ENCODE measurements at regions not wholly inside any gene's neighbourhood (a gene's known extent, or its start where the extent isn't known, plus 50 kb on each side); places are given as distances from the start of the nearest gene placed in this dataset.

DNA sequence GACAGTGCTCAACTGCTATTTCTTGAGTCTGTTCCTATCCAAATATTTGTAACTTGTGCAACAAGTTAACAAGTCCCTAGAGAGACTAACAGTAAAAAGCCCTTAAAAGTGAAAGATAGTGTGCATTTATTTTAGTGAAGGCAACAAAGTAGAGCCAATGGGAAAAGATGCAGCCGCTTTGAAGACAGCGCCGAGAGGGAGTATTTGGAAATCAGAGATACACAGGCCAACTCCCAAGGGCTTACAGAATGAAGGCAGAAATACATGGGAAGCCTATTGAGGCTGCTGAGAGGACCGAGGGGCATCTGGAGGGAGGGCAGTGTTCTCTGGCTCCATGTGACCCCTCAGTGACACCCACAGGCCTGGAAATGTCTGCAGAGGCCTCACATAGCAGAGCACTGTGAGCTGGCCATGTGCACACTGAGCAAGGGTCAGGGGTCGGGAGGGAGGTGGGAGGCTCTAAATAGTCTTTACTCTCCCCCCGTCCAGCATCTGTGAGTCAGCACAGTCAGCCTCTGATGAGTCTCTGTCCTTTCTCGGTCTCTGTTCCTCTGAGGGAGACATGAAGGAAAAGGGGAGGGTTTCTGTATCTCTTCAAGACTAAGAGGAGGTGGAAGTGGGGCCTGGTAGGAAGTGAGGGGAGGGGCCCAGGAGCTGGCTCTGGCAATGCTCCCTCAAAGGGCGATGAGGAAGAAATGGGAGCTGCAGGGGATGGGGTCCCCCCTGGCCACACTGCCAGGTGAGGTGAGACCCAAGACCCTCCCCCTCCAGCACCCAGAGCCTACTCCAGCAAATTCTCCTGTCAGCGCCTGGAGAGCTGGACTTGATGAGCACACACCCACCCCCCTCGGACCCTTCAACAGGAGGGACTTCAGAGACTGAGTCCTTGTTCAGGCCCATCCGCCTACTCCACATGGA is 133.6 kb downstream of the SP3 start:
- intact Hi-C loops (cut with micrococcal nuclease; ENCODE audit: unreplicated experiment), result no loop called here
- no TSS peak for BruUV-seq (replicated peaks)
- Mint-ChIP-seq H3K36me3 (ENCODE audit: insufficient read depth, unreplicated experiment) (no peaks in the 10 kb centered on the region), H3K4me1 (ENCODE audit: low read depth, unreplicated experiment) (no peaks in the 10 kb centered on the region), H3K27ac (ENCODE audit: unreplicated experiment) (no peak overlapping the region), H3K27me3 (ENCODE audit: unreplicated experiment) (peaks cover 16% of the 10 kb centered on the region), H3K9me3 (ENCODE audit: low read depth, unreplicated experiment) (no peaks in the 10 kb centered on the region), H3K4me3 (ENCODE audit: low read depth, unreplicated experiment) (no peak overlapping the region)
- CTCF ChIA-PET, result no interaction called here
- DNase-seq, result no peak
- TF ChIP-seq, protein P1, sequence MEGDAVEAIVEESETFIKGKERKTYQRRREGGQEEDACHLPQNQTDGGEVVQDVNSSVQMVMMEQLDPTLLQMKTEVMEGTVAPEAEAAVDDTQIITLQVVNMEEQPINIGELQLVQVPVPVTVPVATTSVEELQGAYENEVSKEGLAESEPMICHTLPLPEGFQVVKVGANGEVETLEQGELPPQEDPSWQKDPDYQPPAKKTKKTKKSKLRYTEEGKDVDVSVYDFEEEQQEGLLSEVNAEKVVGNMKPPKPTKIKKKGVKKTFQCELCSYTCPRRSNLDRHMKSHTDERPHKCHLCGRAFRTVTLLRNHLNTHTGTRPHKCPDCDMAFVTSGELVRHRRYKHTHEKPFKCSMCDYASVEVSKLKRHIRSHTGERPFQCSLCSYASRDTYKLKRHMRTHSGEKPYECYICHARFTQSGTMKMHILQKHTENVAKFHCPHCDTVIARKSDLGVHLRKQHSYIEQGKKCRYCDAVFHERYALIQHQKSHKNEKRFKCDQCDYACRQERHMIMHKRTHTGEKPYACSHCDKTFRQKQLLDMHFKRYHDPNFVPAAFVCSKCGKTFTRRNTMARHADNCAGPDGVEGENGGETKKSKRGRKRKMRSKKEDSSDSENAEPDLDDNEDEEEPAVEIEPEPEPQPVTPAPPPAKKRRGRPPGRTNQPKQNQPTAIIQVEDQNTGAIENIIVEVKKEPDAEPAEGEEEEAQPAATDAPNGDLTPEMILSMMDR (IDR thresholded peaks at IDR 0.05; ENCODE audit: unreplicated experiment), result no peak

DNA sequence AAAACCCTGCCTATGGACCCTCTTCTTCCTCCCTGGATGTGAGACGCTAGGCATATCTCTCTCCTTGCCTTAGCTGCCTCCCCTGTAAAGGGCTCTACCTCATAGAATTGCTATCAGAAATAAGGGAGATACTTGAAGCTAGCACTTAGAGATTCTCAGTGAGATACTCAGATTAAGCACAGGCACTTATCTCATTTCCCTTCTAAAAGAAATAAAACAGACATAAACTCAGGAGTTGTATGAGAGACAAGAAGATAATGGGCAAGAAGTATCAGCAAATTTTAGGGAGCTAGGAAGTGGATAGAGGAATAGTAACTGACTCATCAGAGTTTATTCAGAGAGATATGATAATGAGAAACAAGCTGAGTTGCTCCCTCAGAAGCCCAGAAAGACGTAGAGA is 131.0 kb downstream of the SP3 start:
- Mint-ChIP-seq H3K4me3 (ENCODE audit: low read depth, unreplicated experiment) (no peak overlapping the region), H3K36me3 (ENCODE audit: insufficient read depth, unreplicated experiment) (no peaks in the 10 kb centered on the region), H3K4me1 (ENCODE audit: low read depth, unreplicated experiment) (no peaks in the 10 kb centered on the region), H3K27ac (ENCODE audit: unreplicated experiment) (no peak overlapping the region), H3K9me3 (ENCODE audit: low read depth, unreplicated experiment) (no peaks in the 10 kb centered on the region), H3K27me3 (ENCODE audit: unreplicated experiment) (peaks cover 8% of the 10 kb centered on the region)
- CTCF ChIA-PET, result no interaction called here
- TF ChIP-seq, protein P1 (IDR thresholded peaks at IDR 0.05; ENCODE audit: unreplicated experiment), result no peak
- no peak for DNase-seq
- BruUV-seq (replicated peaks), result no TSS peak
- intact Hi-C loops (cut with micrococcal nuclease; ENCODE audit: unreplicated experiment), result no loop called here

DNA sequence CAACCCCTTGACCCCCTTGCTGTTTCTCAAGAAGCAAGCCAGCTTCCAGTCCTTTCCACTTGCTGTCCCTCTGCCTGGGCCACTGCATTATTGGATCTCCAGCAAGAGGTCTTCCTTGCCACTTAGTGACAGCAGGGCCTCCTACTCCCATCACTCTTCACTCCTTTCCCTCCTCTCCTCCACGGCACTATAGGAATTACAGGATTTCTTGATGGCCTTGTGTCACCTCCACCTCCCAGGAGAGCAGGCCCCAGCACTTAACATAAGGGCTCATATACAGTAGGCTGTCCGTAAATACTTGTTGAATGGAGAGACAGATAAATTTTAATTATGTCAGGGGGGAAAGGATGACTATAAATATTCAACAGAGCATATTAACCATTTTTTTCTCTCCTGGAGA is 129.4 kb downstream of the SP3 start:
- TF ChIP-seq, protein P1 (IDR thresholded peaks at IDR 0.05; ENCODE audit: unreplicated experiment), result no peak
- H3K27me3 Mint-ChIP-seq (ENCODE audit: unreplicated experiment), result peaks cover 8% of the 10 kb centered on the region
- no TSS peak for BruUV-seq (replicated peaks)
- DNase-seq, result no peak
- intact Hi-C loops (cut with micrococcal nuclease; ENCODE audit: unreplicated experiment), result no loop called here
- CTCF ChIA-PET, result no interaction called here
- H3K36me3 Mint-ChIP-seq (ENCODE audit: insufficient read depth, unreplicated experiment), result no peaks in the 10 kb centered on the region
- no peaks in the 10 kb centered on the region for H3K9me3 Mint-ChIP-seq (ENCODE audit: low read depth, unreplicated experiment)
- H3K27ac Mint-ChIP-seq (ENCODE audit: unreplicated experiment), result no peak overlapping the region
- H3K4me1 Mint-ChIP-seq (ENCODE audit: low read depth, unreplicated experiment), result no peaks in the 10 kb centered on the region
- H3K4me3 Mint-ChIP-seq (ENCODE audit: low read depth, unreplicated experiment), result no peak overlapping the region

DNA sequence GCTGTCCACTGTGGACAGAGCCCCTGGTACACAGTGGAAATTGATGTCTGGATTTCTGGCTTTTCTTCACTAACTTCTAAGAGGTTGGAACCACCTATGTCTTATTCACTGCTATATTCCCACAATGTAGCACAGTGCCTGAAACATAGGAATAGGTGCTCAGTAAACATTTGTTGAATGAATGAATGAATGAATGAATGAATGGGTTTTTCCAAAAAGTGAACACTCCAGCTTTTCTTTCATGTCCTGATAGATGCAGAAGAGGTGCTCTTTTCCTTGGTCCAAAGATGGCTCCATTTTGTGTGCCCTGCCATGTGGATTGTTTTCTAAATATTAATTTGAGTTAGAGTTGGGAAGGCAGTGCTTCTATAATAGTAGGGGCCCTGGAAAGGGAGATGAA is 124.1 kb downstream of the SP3 start:
- no TSS peak for BruUV-seq (replicated peaks)
- DNase-seq, result no peak
- H3K4me3 Mint-ChIP-seq (ENCODE audit: low read depth, unreplicated experiment), result no peak overlapping the region
- peaks cover 27% of the 10 kb centered on the region for H3K27me3 Mint-ChIP-seq (ENCODE audit: unreplicated experiment)
- CTCF ChIA-PET, result no interaction called here
- no peaks in the 10 kb centered on the region for H3K4me1 Mint-ChIP-seq (ENCODE audit: low read depth, unreplicated experiment)
- no peaks in the 10 kb centered on the region for H3K9me3 Mint-ChIP-seq (ENCODE audit: low read depth, unreplicated experiment)
- intact Hi-C loops (cut with micrococcal nuclease; ENCODE audit: unreplicated experiment), result no loop called here
- no peak overlapping the region for H3K27ac Mint-ChIP-seq (ENCODE audit: unreplicated experiment)
- TF ChIP-seq, protein P1 (IDR thresholded peaks at IDR 0.05; ENCODE audit: unreplicated experiment), result no peak
- H3K36me3 Mint-ChIP-seq (ENCODE audit: insufficient read depth, unreplicated experiment), result no peaks in the 10 kb centered on the region
